ENCODE measurements at regions not wholly inside any gene's neighbourhood (a gene's known extent, or its start where the extent isn't known, plus 50 kb on each side); places are given as distances from the start of the nearest gene placed in this dataset.

DNA sequence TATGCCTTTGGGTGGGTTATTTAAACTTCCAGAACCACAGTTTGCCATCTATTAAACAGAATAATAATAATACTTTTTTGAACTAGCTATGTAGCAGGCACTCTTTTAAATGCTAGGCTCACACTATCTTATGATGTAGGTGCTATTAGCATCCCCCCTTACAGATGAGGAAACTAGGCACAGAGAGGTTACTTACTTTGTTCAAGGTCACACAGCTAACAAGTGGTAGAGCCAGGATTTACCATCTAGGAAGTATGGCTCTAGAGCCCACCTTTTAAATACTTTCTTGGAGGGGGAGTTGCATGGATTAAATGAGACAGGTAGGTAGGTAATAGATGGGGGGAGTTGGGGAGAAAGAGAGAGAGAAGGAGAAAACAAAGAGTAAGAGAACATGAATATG is 95.3 kb upstream of the NR3C1 start:
- TF ChIP-seq TARDBP (IDR thresholded peaks at IDR 0.05) (no peak), ARNT (IDR thresholded peaks at IDR 0.05) (no peak), FOXK2 (IDR thresholded peaks at IDR 0.05) (no peak), SUZ12 (IDR thresholded peaks at IDR 0.05) (no peak)
